SK-N-MC (cell line): ENCODE measurements at regions not wholly inside any gene's neighbourhood (a gene's known extent, or its start where the extent isn't known, plus 50 kb on each side); places are given as distances from the start of the nearest gene placed in this dataset.

Source experiments
- FOXP2 ChIP-seq: optimal IDR thresholded peaks from 2 replicates; pipeline ENCODE3; 2011; ENCODE audit warnings: mild to moderate bottlenecking, moderate library complexity; ENCODE audit not compliant: insufficient read depth; ENCODE audit errors: extremely low read length, control extremely low read depth
- POLR2AphosphoS5 ChIP-seq: IDR thresholded peaks from 2 replicates; pipeline ENCODE4 v1.6.1; 2012; ENCODE audit warnings: mild to moderate bottlenecking, low read depth, low read length, borderline replicate concordance

- TF ChIP-seq FOXP2 (no peak), POLR2AphosphoS5 (no peak)
Observed at GRCh38 chr2:74759986-74760385, 73.9 kb upstream of the HK2 start.
